SK-N-SH (cell line): ENCODE measurements at regions not wholly inside any gene's neighbourhood (a gene's known extent, or its start where the extent isn't known, plus 50 kb on each side); places are given as distances from the start of the nearest gene placed in this dataset.

ENCODE experiments used
- CTCF ChIA-PET: fragments of 300-600, 350-600 bp; formaldehyde crosslinking; extraction: SDS; loops from one replicate; lab custom pipeline; 2021; lab: Yijun Ruan, JAX
- POLR2A ChIA-PET: fragments of 350-600 bp; sonication (Branson Sonifier 250); formaldehyde crosslinking; extraction: SDS; loops from one replicate; lab custom pipeline; 2020; ENCODE audit warnings: antibody characterized with exemption, inconsistent platforms; lab: Yijun Ruan, JAX
- DNase-seq: peaks from one replicate; pipeline ENCODE4 v3.0.0; 2012
- H2AFZ ChIP-seq: fragments of 200-600 bp; sonication (generic); 2 replicates; pipeline ENCODE4 v1.8.1; 2016; ENCODE audit warnings: antibody characterized with exemption, mild to moderate bottlenecking, low read depth
- H3F3A ChIP-seq: fragments of 200-600 bp; sonication (generic); replicated peaks from 2 replicates; pipeline ENCODE3; 2016; ENCODE audit warnings: antibody characterized with exemption, mild to moderate bottlenecking; ENCODE audit not compliant: insufficient read depth
- H3K27ac ChIP-seq, 2 experiments: fragments of 200-500 bp in 1 of 2; fragments of 200-600 bp in 1 of 2; sonication (Bioruptor generic) in 1 of 2; sonication (generic), shearing (Covaris generic) in 1 of 2; 2 replicates each; pipeline versions ENCODE4 v1.5.1 to v1.6.1; 2014 to 2016; ENCODE audit warnings: low read depth in 2 of 2, inconsistent platforms in 1 of 2, low read length in 1 of 2, mild to moderate bottlenecking in 1 of 2, mixed read lengths in 1 of 2
- H3K27me3 ChIP-seq: fragments of 200-600 bp; sonication (generic), shearing (Covaris generic); 2 replicates; pipeline ENCODE4 v1.6.1; 2016; ENCODE audit warnings: mixed run types; ENCODE audit not compliant: insufficient read depth
- H3K36me3 ChIP-seq, 2 experiments: fragments of 200-500 bp in 1 of 2; fragments of 200-600 bp in 1 of 2; sonication (Bioruptor generic) in 1 of 2; sonication (generic) in 1 of 2; replicated peaks in 1 of 2; 2 replicates each; pipeline versions ENCODE3 to v1.5.1; 2014 to 2016; ENCODE audit warnings: low read length in 1 of 2, mild to moderate bottlenecking in 1 of 2; ENCODE audit not compliant: insufficient read depth in 2 of 2, control insufficient read depth in 1 of 2
- H3K4me1 ChIP-seq, 2 experiments: fragments of 200-500 bp in 1 of 2; fragments of 200-600 bp in 1 of 2; sonication (Bioruptor generic) in 1 of 2; sonication (generic), shearing (Covaris generic) in 1 of 2; 2 replicates each; pipeline versions ENCODE4 v1.5.1 to v1.6.1; 2014 to 2016; ENCODE audit warnings: low read depth in 1 of 2, low read length in 1 of 2, mixed run types in 1 of 2; ENCODE audit not compliant: insufficient read depth in 2 of 2, control insufficient read depth in 1 of 2
- H3K4me2 ChIP-seq: fragments of 200-600 bp; sonication (generic), shearing (Covaris generic); 2 replicates; pipeline ENCODE4 v1.6.1; 2017; ENCODE audit warnings: mixed run types
- H3K4me3 ChIP-seq, 2 experiments: fragments of 200-500 bp in 1 of 2; fragments of 200-600 bp in 1 of 2; sonication (Bioruptor generic) in 1 of 2; sonication (generic), shearing (Covaris generic) in 1 of 2; 2 replicates each; pipeline versions ENCODE4 v1.5.1 to v1.8.1; 2014 to 2016; ENCODE audit warnings: low read depth in 2 of 2, inconsistent platforms in 1 of 2, low read length in 1 of 2, mild to moderate bottlenecking in 1 of 2, mixed read lengths in 1 of 2, moderate library complexity in 1 of 2
- H3K79me2 ChIP-seq: fragments of 200-600 bp; sonication (generic); 2 replicates; pipeline ENCODE4 v1.8.1; 2017; ENCODE audit warnings: mild to moderate bottlenecking; ENCODE audit not compliant: insufficient read depth
- H3K9ac ChIP-seq: fragments of 200-600 bp; sonication (generic); 2 replicates; pipeline ENCODE4 v1.6.1; 2017; ENCODE audit warnings: mixed run types
- H3K9me2 ChIP-seq: fragments of 200-600 bp; sonication (generic); 2 replicates; pipeline ENCODE4 v1.6.1; 2017; ENCODE audit warnings: mixed run types
- H3K9me3 ChIP-seq: fragments of 200-600 bp; sonication (generic); 2 replicates; pipeline ENCODE4 v1.6.1; 2017; ENCODE audit warnings: mixed run types, mild to moderate bottlenecking, moderate library complexity
- H4K20me1 ChIP-seq: fragments of 200-600 bp; sonication (generic); 2 replicates; pipeline ENCODE4 v1.6.1; 2017; ENCODE audit warnings: mild to moderate bottlenecking, mixed run types; ENCODE audit not compliant: insufficient read depth
- CHD2 ChIP-seq: fragments of 150-350 bp; IDR thresholded peaks from 2 replicates; pipeline ENCODE4 v1.6.1; 2018; ENCODE audit warnings: low read length; ENCODE audit not compliant: partially characterized antibody
- CTCF ChIP-seq: fragments of 200-600 bp; sonication (generic); IDR thresholded peaks from 2 replicates; pipeline ENCODE4 v1.6.1; 2017; ENCODE audit warnings: antibody characterized with exemption, mild to moderate bottlenecking, moderate library complexity
- ELF1 ChIP-seq: IDR thresholded peaks from 2 replicates; pipeline ENCODE4 v1.4.0; 2012
- EP300 ChIP-seq, 2 experiments: IDR thresholded peaks; 2 replicates each; pipeline versions ENCODE4 v1.4.0 to v1.6.1; 2012; ENCODE audit warnings: borderline replicate concordance in 1 of 2, low read depth in 1 of 2, low read length in 1 of 2
- FOSL2 ChIP-seq: IDR thresholded peaks from 2 replicates; pipeline ENCODE4 v1.4.0; 2012; ENCODE audit warnings: low read depth, mild to moderate bottlenecking, moderate library complexity, borderline replicate concordance
- FOXM1 ChIP-seq: IDR thresholded peaks from 2 replicates; pipeline ENCODE4 v1.4.0; 2012; ENCODE audit warnings: low read depth, mild to moderate bottlenecking
- IRF3 ChIP-seq: fragments of 150-350 bp; IDR thresholded peaks from 2 replicates; pipeline ENCODE4 v1.6.1; 2016; ENCODE audit warnings: mild to moderate bottlenecking, low read depth, low read length
- JUND ChIP-seq: IDR thresholded peaks from 2 replicates; pipeline ENCODE4 v1.4.0; 2012
- MAX ChIP-seq: IDR thresholded peaks from 2 replicates; pipeline ENCODE4 v1.4.0; 2012; ENCODE audit warnings: low read depth
- MEF2A ChIP-seq: IDR thresholded peaks from 2 replicates; pipeline ENCODE4 v1.4.0; 2012; ENCODE audit warnings: low read depth, borderline replicate concordance
- NFIC ChIP-seq: IDR thresholded peaks from 2 replicates; pipeline ENCODE4 v1.4.0; 2012; ENCODE audit warnings: borderline replicate concordance
- PBX3 ChIP-seq: IDR thresholded peaks from 2 replicates; pipeline ENCODE4; 2012
- RCOR1 ChIP-seq: fragments of 150-350 bp; IDR thresholded peaks from 2 replicates; pipeline ENCODE4 v1.6.1; 2017; ENCODE audit warnings: antibody characterized with exemption, low read length
- RFX5 ChIP-seq: IDR thresholded peaks from 2 replicates; pipeline ENCODE4 v1.6.1; 2012; ENCODE audit warnings: mild to moderate bottlenecking, improper control_type of control experiment, low read length
- RXRA ChIP-seq: IDR thresholded peaks from 2 replicates; pipeline ENCODE4 v1.4.0; 2012; ENCODE audit warnings: low read depth, mild to moderate bottlenecking, borderline replicate concordance
- SIN3A ChIP-seq: IDR thresholded peaks from 2 replicates; pipeline ENCODE4 v1.6.1; 2012; ENCODE audit warnings: low read depth, mild to moderate bottlenecking, low read length, moderate library complexity, borderline replicate concordance
- SMC3 ChIP-seq: IDR thresholded peaks from 2 replicates; pipeline ENCODE4 v1.6.1; 2012; ENCODE audit warnings: low read depth, low read length, improper control_type of control experiment
- TAF1 ChIP-seq: IDR thresholded peaks from 2 replicates; pipeline ENCODE4 v1.6.1; 2012; ENCODE audit warnings: low read depth, mild to moderate bottlenecking, low read length, moderate library complexity, borderline replicate concordance
- TCF12 ChIP-seq: IDR thresholded peaks from 2 replicates; pipeline ENCODE4 v1.4.0; 2012
- USF2 ChIP-seq: fragments of 150-350 bp; IDR thresholded peaks from 2 replicates; pipeline ENCODE4 v1.6.1; 2017; ENCODE audit warnings: antibody characterized with exemption, low read length, low read depth, borderline replicate concordance
- YY1 ChIP-seq: IDR thresholded peaks from 2 replicates; pipeline ENCODE4 v1.4.0; 2012; ENCODE audit warnings: low read depth, mild to moderate bottlenecking
- ZBTB33 ChIP-seq: IDR thresholded peaks from 2 replicates; pipeline ENCODE4 v1.4.0; 2012; ENCODE audit warnings: low read depth, borderline replicate concordance
- WGBS: methylation state at CpG from one replicate; pipeline ENCODE4 v1.1.6; 2017; ENCODE audit warnings: low lambda C conversion rate; 5-methylcytosine and 5-hydroxymethylcytosine counted together

GRCh38 chr15:98583771-98584430, 64.4 kb upstream of the IGF1R start:
- no peak overlapping the region for H3K4me3 ChIP-seq
- no peak for DNase-seq
- no peaks in the 10 kb centered on the region for H4K20me1 ChIP-seq
- H3K9ac ChIP-seq, result no peak overlapping the region
- H3K27me3 ChIP-seq, result peaks cover 28% of the 10 kb centered on the region
- peaks cover 0 to 2% of the 10 kb centered on the region in 2 experiments; a peak in 1 of 4 replicates for H3K4me1 ChIP-seq
- no peak overlapping the region for H3K4me2 ChIP-seq
- no peak overlapping the region for H2AFZ ChIP-seq
- no peaks in the 10 kb centered on the region for H3F3A ChIP-seq
- H3K9me2 ChIP-seq, result no peaks in the 10 kb centered on the region
- H3K36me3 ChIP-seq, result no peaks in the 10 kb centered on the region
- WGBS, result 9% methylated on average over 5 of the region's 5 CpGs
- POLR2A ChIA-PET, result no interaction called here
- no peak for TF ChIP-seq USF2
- no peak for TF ChIP-seq TCF12
- no peak for TF ChIP-seq CHD2
- no peak for TF ChIP-seq TAF1
- no peak for TF ChIP-seq SIN3A
- H3K79me2 ChIP-seq, result no peaks in the 10 kb centered on the region
- CTCF ChIA-PET, result no interaction called here
- H3K27ac ChIP-seq, result no peak overlapping the region
- no peaks in the 10 kb centered on the region for H3K9me3 ChIP-seq

GRCh38 chr15:98586066-98586465, 62.3 kb upstream of the IGF1R start:
- Histone ChIP-seq H3F3A (no peaks in the 10 kb centered on the region), H3K36me3 (no peaks in the 10 kb centered on the region), H3K4me2 (no peak overlapping the region), H3K27ac (no peak overlapping the region), H3K9ac (no peak overlapping the region), H3K4me1 (peaks cover 0 to 2% of the 10 kb centered on the region in 2 experiments; a peak in 1 of 4 replicates), H4K20me1 (no peaks in the 10 kb centered on the region), H3K27me3 (peaks cover 30% of the 10 kb centered on the region), H3K9me2 (no peaks in the 10 kb centered on the region), H3K79me2 (no peaks in the 10 kb centered on the region), H3K9me3 (no peaks in the 10 kb centered on the region), H3K4me3 (no peak overlapping the region), H2AFZ (no peak overlapping the region)
- DNase-seq, result no peak
- 46% methylated on average over 3 of the region's 3 CpGs for WGBS
- POLR2A ChIA-PET, result no interaction called here
- CTCF ChIA-PET, result no interaction called here
- TF ChIP-seq YY1, result no peak
- no peak for TF ChIP-seq CHD2
- TF ChIP-seq SMC3, result no peak
- TF ChIP-seq TCF12, result no peak
- no peak for TF ChIP-seq FOXM1
- no peak for TF ChIP-seq ELF1
- TF ChIP-seq CTCF, result no peak
- no peak for TF ChIP-seq RFX5
- no peak for TF ChIP-seq PBX3
- TF ChIP-seq JUND, result no peak
- TF ChIP-seq FOSL2, result no peak
- TF ChIP-seq NFIC, result no peak
- TF ChIP-seq RCOR1, result no peak
- no peak for TF ChIP-seq MEF2A
- no peak for TF ChIP-seq MAX
- no peak for TF ChIP-seq ZBTB33
- TF ChIP-seq IRF3, result no peak
- TF ChIP-seq RXRA, result no peak
- TF ChIP-seq EP300 (IDR thresholded peaks at IDR 0.05; ENCODE audit: borderline replicate concordance in 1 of 2, low read depth in 1 of 2, low read length in 1 of 2), result no peak
